ENCODE measurements at regions not wholly inside any gene's neighbourhood (a gene's known extent, or its start where the extent isn't known, plus 50 kb on each side); places are given as distances from the start of the nearest gene placed in this dataset.

DNA sequence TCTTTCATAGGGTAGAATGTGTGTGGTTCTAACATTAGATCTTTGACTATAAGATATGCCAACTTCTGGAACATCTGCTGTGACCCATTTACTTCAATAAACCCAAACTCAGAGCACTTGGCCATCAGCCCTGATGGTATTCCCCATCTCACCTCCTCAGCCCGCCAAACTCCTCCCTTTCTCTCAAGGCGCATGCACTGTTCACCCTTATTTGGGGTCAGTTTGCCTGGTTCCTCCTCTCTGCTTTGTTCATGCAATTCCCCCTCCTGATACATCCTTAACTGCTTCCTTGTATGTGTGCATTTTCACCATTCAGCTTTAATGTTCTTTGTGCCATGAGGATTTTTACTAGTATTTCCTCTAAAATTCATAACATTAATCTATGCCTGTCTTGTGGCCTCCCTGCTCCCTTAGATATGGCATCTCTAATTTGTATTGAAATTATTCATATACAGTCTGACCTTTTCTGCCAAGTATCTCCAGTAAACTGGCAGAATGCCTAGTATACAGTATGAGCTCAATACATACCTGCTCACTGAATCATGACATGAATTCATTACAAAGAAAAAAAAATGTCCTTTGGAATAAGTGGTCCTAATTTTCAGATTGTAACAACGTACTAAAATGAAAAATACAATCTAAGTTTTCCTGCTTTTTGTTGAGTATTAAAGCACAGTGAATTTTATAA lies 336.8 kb upstream of the IGFBP3 start:
- H2BK20ac ChIP-seq (ENCODE audit: low read length): no peak overlapping the region
- H3K27me3 ChIP-seq (replicated peaks in 1 of 4; ENCODE audit: control insufficient read depth in 3 of 4, extremely low read depth in 1 of 4, insufficient read depth in 3 of 4, low read length in 3 of 4): no peaks in the 10 kb centered on the region
- no peaks in the 10 kb centered on the region for H3K79me1 ChIP-seq (ENCODE audit: low read depth, low read length)
- H3K56ac ChIP-seq (replicated peaks; ENCODE audit: insufficient read length, low read depth, low read length): no peak overlapping the region
- H3K18ac ChIP-seq (ENCODE audit: extremely low read depth, low read length): no peak overlapping the region
- H4K91ac ChIP-seq (replicated peaks; ENCODE audit: insufficient read length, low read length): no peak overlapping the region
- no peak overlapping the region for H2BK12ac ChIP-seq (ENCODE audit: low read depth, low read length)
- H4K5ac ChIP-seq (ENCODE audit: insufficient read length, low read depth, low read length): no peak overlapping the region
- no peak overlapping the region for H3K27ac ChIP-seq (ENCODE audit: low read depth, low read length)
- H2BK5ac ChIP-seq (ENCODE audit: low read depth, low read length): no peak overlapping the region
- no peaks in the 10 kb centered on the region for H3K79me2 ChIP-seq (ENCODE audit: control insufficient read depth in 1 of 2, insufficient read depth in 2 of 2, low read length in 2 of 2)
- H3K14ac ChIP-seq (ENCODE audit: insufficient read length): no peak overlapping the region
- H3K36me3 ChIP-seq (ENCODE audit: control insufficient read depth in 2 of 4, insufficient read depth in 4 of 4, low read length in 3 of 4): no peaks in the 10 kb centered on the region
- H3K4ac ChIP-seq (replicated peaks; ENCODE audit: insufficient read length, low read depth, low read length): no peak overlapping the region
- no peaks in the 10 kb centered on the region for H4K20me1 ChIP-seq (replicated peaks in 1 of 2; ENCODE audit: control insufficient read depth in 1 of 2, insufficient read depth in 2 of 2, low read length in 2 of 2)
- no peak overlapping the region for H3K4me2 ChIP-seq (ENCODE audit: insufficient read depth in 1 of 2, low read depth in 2 of 2, low read length in 2 of 2)
- 91% methylated on average over 3 of the region's 3 CpGs; no CpG with 5 or more reads in 1 of the 2 experiments for WGBS, 2 experiments (ENCODE audit: extremely low coverage in 1 of 2, insufficient coverage in 1 of 2, insufficient read length in 1 of 2, insufficient replicate concordance in 2 of 2, low coverage in 1 of 2, low lambda C conversion rate in 2 of 2, missing lambda C conversion rate in 1 of 2)
- H2BK120ac ChIP-seq (replicated peaks; ENCODE audit: low read depth, low read length): no peak overlapping the region
- no peaks in the 10 kb centered on the region for H3K4me1 ChIP-seq (replicated peaks in 1 of 4; ENCODE audit: control insufficient read depth in 3 of 4, insufficient read depth in 4 of 4, low read length in 3 of 4)
- no peak overlapping the region for H3K9ac ChIP-seq (replicated peaks in 1 of 4; ENCODE audit: extremely low read depth in 1 of 4, low read depth in 3 of 4, low read length in 3 of 4)
- no peak overlapping the region for H2AK5ac ChIP-seq (ENCODE audit: low read depth, low read length)
- FAIRE-seq (no peak), DNase-seq (ENCODE audit: low read depth in 1 of 2, low spot score in 2 of 2) (no peak)
- no peak overlapping the region for H3K4me3 ChIP-seq (ENCODE audit: extremely low read depth in 1 of 4, insufficient read depth in 2 of 4, low read depth in 3 of 4, low read length in 4 of 4)
- ChIA-PET POLR2A (ENCODE audit: partially characterized antibody) (no interaction called here), CTCF (ENCODE audit: partially characterized antibody) (no interaction called here)
- no peaks in the 10 kb centered on the region for H3K23me2 ChIP-seq (ENCODE audit: low read depth, low read length)
- H3K9me3 ChIP-seq (ENCODE audit: insufficient read depth in 2 of 2, low read depth in 1 of 2, low read length in 1 of 2): peaks cover 8 to 18% of the 10 kb centered on the region in 2 experiments; a peak in 3 of 4 replicates
- no peak overlapping the region for H2BK15ac ChIP-seq (ENCODE audit: low read length)
- no peak overlapping the region for H2AFZ ChIP-seq (ENCODE audit: low read length)
- TF ChIP-seq KDM4A (IDR thresholded peaks at IDR 0.05; ENCODE audit: low read depth, low read length, severe bottlenecking) (no peak), HDAC6 (IDR thresholded peaks at IDR 0.05; ENCODE audit: low read depth, low read length) (no peak), RBBP5 (IDR thresholded peaks at IDR 0.05; ENCODE audit: borderline replicate concordance, low read depth, low read length) (no peak), SAP30 (IDR thresholded peaks at IDR 0.05; ENCODE audit: insufficient read depth, insufficient replicate concordance, low read length) (no peak), SUZ12 (IDR thresholded peaks at IDR 0.05; ENCODE audit: low read length) (no peak), SIN3A (conservative IDR thresholded peaks at IDR 0.05 in 1 of 2, IDR thresholded peaks at IDR 0.05 in 1 of 2; ENCODE audit: low read depth in 1 of 2, low read length in 2 of 2) (no peak), CHD1 (IDR thresholded peaks at IDR 0.05; ENCODE audit: low read depth, low read length) (no peak), EP300 (IDR thresholded peaks at IDR 0.05; ENCODE audit: borderline replicate concordance in 1 of 2, low read depth in 2 of 2, low read length in 2 of 2) (no peak), BACH1 (IDR thresholded peaks at IDR 0.05; ENCODE audit: low read length) (no peak), NRF1 (IDR thresholded peaks at IDR 0.05; ENCODE audit: low read depth, low read length) (no peak), EGR1 (IDR thresholded peaks at IDR 0.05; ENCODE audit: borderline replicate concordance, low read depth, low read length) (no peak), JUN (IDR thresholded peaks at IDR 0.05; ENCODE audit: low read depth, low read length) (no peak)
- H4K8ac ChIP-seq (ENCODE audit: extremely low read depth, insufficient read depth, low read length): no peak overlapping the region
- H3K23ac ChIP-seq (ENCODE audit: insufficient read length): no peak overlapping the region

Measured in H1 (cell line).